ENCODE measurements at regions not wholly inside any gene's neighbourhood (a gene's known extent, or its start where the extent isn't known, plus 50 kb on each side); places are given as distances from the start of the nearest gene placed in this dataset.

DNA sequence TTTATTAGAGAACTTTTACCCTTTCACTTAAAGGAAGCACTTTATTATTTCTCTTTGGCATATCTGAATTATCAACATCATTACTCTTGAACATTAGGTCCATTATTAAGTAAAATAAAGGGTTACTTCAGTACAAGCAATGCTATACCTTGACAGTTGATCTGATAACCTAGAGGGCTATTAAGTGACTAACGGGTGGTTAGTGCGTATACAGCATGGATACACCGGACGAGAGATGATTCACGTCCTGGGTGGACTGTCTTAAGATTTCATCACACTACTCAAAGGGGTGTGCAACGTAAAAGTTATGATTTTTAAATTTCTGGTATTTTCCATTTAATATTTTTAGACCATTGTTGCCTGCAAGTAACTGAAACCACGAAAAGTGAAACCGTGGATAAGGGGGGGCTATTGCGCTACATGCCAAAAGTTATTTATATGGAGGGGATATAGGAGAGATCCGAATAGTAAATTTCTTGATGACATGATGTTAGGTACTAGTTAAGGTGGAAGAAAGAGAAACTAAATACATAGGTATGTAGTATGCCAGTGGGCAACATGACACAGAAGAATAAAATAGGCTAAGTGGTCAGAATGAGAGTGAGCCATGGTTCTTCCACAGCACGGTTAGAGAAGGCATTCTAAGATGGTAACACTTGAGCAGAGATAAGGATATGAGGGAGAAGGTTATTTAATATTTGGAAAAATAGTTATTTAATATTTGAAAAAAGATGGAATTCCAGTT is 230.8 kb upstream of the ANKRD50 start:
- ChIA-PET CTCF (no interaction called here), POLR2A (no interaction called here)
- H2AFZ ChIP-seq (ENCODE audit: low read depth, low read length): no peak overlapping the region
- H3K4me2 ChIP-seq (ENCODE audit: insufficient read depth, low read length): no peak overlapping the region
- H3K27me3 ChIP-seq (ENCODE audit: control insufficient read depth in 2 of 2, insufficient read depth in 2 of 2, low read length in 2 of 2): no peaks in the 10 kb centered on the region
- no peak overlapping the region for H3K4me3 ChIP-seq (replicated peaks in 1 of 3; ENCODE audit: insufficient read depth in 1 of 3, low read depth in 1 of 3, low read length in 3 of 3)
- H3K27ac ChIP-seq (ENCODE audit: insufficient read depth, low read depth, low read length): no peak overlapping the region
- H3K9ac ChIP-seq (replicated peaks; ENCODE audit: extremely low read depth, insufficient read depth, low read length): no peak overlapping the region
- H3K4me1 ChIP-seq (ENCODE audit: control insufficient read depth, extremely low read depth, insufficient read depth, low read length): peaks cover 59% of the 10 kb centered on the region
- DNase-seq (ENCODE audit: low read depth, low spot score) (no peak), FAIRE-seq (no peak)
- H3K36me3 ChIP-seq (ENCODE audit: control insufficient read depth in 2 of 2, extremely low read depth in 1 of 2, insufficient read depth in 2 of 2, low read length in 2 of 2): no peaks in the 10 kb centered on the region
- no peaks in the 10 kb centered on the region for H3K9me1 ChIP-seq (replicated peaks; ENCODE audit: control insufficient read depth, extremely low read depth, insufficient read depth, low read length)
- no peaks in the 10 kb centered on the region for H4K20me1 ChIP-seq (replicated peaks; ENCODE audit: control insufficient read depth, extremely low read depth, insufficient read depth, low read length)
- intact Hi-C loops (cut with micrococcal nuclease) (loop anchor here (5.0 to 10.0 kb wide), 3 partner anchors 611 to 956 kb away; no protein-coding TSS in a partner anchor), dilution Hi-C loops (cut with MboI; ENCODE audit: extremely low pct_ligation_motif_present, low sequenced_read_pairs) (no loop called here)
- no peaks in the 10 kb centered on the region for H3K79me2 ChIP-seq (ENCODE audit: control insufficient read depth, insufficient read depth, low read length)
- BruUV-seq (replicated peaks): no TSS peak
- H3K9me3 ChIP-seq (replicated peaks; ENCODE audit: control insufficient read depth, insufficient read depth, low read length): no peaks in the 10 kb centered on the region
- TF ChIP-seq EZH2 (IDR thresholded peaks at IDR 0.05; ENCODE audit: borderline replicate concordance, low read depth, low read length, severe bottlenecking) (no peak), POLR2AphosphoS5 (IDR thresholded peaks at IDR 0.05; ENCODE audit: insufficient read depth, low read depth, low read length) (no peak), GATA2 (IDR thresholded peaks at IDR 0.05; ENCODE audit: insufficient read depth, insufficient read length, low read depth, low read length) (no peak), MYC (IDR thresholded peaks at IDR 0.05; ENCODE audit: low read depth, low read length) (no peak), JUN (IDR thresholded peaks at IDR 0.05; ENCODE audit: borderline replicate concordance, insufficient read depth, insufficient read length, low read depth) (no peak), POLR2A (IDR thresholded peaks at IDR 0.05; ENCODE audit: low read depth, low read length) (no peak), CTCF (IDR thresholded peaks at IDR 0.05; ENCODE audit: extremely low read depth in 1 of 2, insufficient read depth in 1 of 2, low read depth in 1 of 2, low read length in 2 of 2) (no peak), FOS (IDR thresholded peaks at IDR 0.05; ENCODE audit: borderline replicate concordance, insufficient read depth, low read length) (no peak)
- TF ChIP-seq, protein P1, sequence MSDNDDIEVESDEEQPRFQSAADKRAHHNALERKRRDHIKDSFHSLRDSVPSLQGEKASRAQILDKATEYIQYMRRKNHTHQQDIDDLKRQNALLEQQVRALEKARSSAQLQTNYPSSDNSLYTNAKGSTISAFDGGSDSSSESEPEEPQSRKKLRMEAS (IDR thresholded peaks at IDR 0.05; ENCODE audit: insufficient read depth, insufficient read length): no peak
